ENCODE measurements at regions not wholly inside any gene's neighbourhood (a gene's known extent, or its start where the extent isn't known, plus 50 kb on each side); places are given as distances from the start of the nearest gene placed in this dataset.

DNA sequence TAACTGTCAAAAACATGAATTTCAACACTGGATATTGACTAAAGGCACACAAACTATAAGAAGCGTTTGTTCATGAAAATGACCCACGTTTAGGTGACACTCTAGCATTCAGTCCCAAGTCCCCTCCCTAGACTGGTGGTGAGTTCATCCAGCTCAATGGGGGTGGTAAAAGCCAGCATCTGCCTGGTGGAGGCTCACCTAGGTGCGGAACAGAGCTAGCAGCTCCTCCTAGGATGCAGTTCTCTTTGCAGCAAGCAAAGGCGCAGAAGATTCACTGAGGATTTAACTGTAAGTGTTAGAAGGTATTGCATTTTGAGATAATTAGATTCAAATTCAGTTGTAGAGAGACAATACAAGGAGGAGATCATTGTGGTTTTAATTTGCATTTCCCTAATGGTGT lies 87.6 kb downstream of the VSTM2A start:
- no peak for DNase-seq

DNA sequence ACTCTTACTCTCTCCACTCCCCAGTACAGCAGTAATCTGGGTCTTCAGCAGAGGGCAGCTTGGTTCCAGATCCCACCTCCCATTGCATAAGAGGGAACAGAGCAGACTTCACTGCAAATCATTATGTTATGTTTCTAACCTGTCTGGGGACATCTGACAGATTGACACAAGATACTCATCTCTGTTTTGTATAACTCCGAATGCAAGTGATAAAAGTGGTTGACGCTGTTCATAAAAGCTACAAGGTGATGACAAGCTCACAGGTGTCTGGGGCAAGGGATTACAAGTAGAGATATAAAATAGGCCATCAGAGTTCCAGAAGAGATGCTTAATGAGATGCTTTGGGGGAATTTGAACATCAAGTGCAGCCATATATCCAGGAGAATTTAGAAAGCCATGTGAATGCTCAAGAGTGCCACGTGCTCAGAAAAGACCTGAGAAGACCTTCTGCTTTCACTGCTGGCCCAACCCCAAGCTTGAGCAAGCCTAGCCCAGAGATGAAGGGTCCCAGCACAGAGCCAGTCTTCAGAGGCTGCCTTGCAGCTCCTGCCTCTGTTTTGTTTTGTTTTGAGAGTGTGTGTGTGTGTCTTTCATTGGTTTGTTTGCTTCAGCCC lies 80.6 kb downstream of the VSTM2A start:
- DNase-seq = no peak
